GM19240 (cell line): ENCODE measurements at regions not wholly inside any gene's neighbourhood (a gene's known extent, or its start where the extent isn't known, plus 50 kb on each side); places are given as distances from the start of the nearest gene placed in this dataset.
"Not testable (repeated sequence)": the region's sequence is repeated elsewhere in the genome, so short reads cannot be mapped to it uniquely, and the experiment has no call there.

Experiments used
- DNase-seq: peaks from one replicate; pipeline ENCODE4 v3.0.0; 2011; ENCODE audit warnings: low spot score; ENCODE audit not compliant: insufficient read length

- DNase-seq = no peak
Observed at GRCh38 chr9:29312327-29312726, 1739.0 kb upstream of the C9orf72 start.

- no peak for DNase-seq
Observed at GRCh38 chr9:29319736-29320513, 1746.6 kb upstream of the C9orf72 start.

- no peak for DNase-seq
Observed at GRCh38 chr9:29322240-29322639, 1749.0 kb upstream of the C9orf72 start.

GRCh38 chr9:29325894-29326293, 1752.6 kb upstream of the C9orf72 start:
- DNase-seq = no peak

- DNase-seq = no peak
Observed at GRCh38 chr9:29332789-29333188, 1759.5 kb upstream of the C9orf72 start.

- DNase-seq = no peak
Observed at GRCh38 chr9:29336281-29336680, 1763.0 kb upstream of the C9orf72 start.

- DNase-seq = no peak
Observed at GRCh38 chr9:29339387-29339786, 1766.1 kb upstream of the C9orf72 start.

- DNase-seq = no peak
Observed at GRCh38 chr9:29348999-29349398, 1775.7 kb upstream of the C9orf72 start.

GRCh38 chr9:29389421-29389820, 1816.1 kb upstream of the C9orf72 start:
- DNase-seq = no peak

- no peak for DNase-seq
Observed at GRCh38 chr9:29390859-29391258, 1817.6 kb upstream of the C9orf72 start.

- DNase-seq = no peak
Observed at GRCh38 chr9:29393064-29393463, 1819.8 kb upstream of the C9orf72 start.

GRCh38 chr9:29394855-29395254, 1821.6 kb upstream of the C9orf72 start:
- no peak for DNase-seq

- no peak for DNase-seq
Observed at GRCh38 chr9:29397148-29397547, 1823.9 kb upstream of the C9orf72 start.

- no peak for DNase-seq
Observed at GRCh38 chr9:29416204-29416603, 1842.9 kb upstream of the C9orf72 start.

- no peak for DNase-seq
Observed at GRCh38 chr9:29422438-29422837, 1849.2 kb upstream of the C9orf72 start.

GRCh38 chr9:29432191-29432590, 1858.9 kb upstream of the C9orf72 start:
- no peak for DNase-seq

GRCh38 chr9:29432656-29433055, 1859.4 kb upstream of the C9orf72 start:
- not testable (repeated sequence) for DNase-seq

GRCh38 chr9:29435368-29435767, 1862.1 kb upstream of the C9orf72 start:
- no peak for DNase-seq

- no peak for DNase-seq
Observed at GRCh38 chr9:29437526-29437925, 1864.2 kb upstream of the C9orf72 start.

GRCh38 chr9:29439961-29440360, 1866.7 kb upstream of the C9orf72 start:
- no peak for DNase-seq

- no peak for DNase-seq
Observed at GRCh38 chr9:29440449-29440848, 1867.2 kb upstream of the C9orf72 start.

GRCh38 chr9:29445751-29446150, 1872.5 kb upstream of the C9orf72 start:
- no peak for DNase-seq

- no peak for DNase-seq
Observed at GRCh38 chr9:29449306-29449705, 1876.0 kb upstream of the C9orf72 start.
